ENCODE measurements at regions not wholly inside any gene's neighbourhood (a gene's known extent, or its start where the extent isn't known, plus 50 kb on each side); places are given as distances from the start of the nearest gene placed in this dataset.

- TF ChIP-seq CTCF (IDR thresholded peaks at IDR 0.05; ENCODE audit: extremely low read depth, missing control alignments) = no peak
- no peak for DNase-seq (ENCODE audit: low spot score)
These were observed 760.0 kb upstream of the RIOK2 start for GRCh38 chr5:97943036-97943435.

DNA sequence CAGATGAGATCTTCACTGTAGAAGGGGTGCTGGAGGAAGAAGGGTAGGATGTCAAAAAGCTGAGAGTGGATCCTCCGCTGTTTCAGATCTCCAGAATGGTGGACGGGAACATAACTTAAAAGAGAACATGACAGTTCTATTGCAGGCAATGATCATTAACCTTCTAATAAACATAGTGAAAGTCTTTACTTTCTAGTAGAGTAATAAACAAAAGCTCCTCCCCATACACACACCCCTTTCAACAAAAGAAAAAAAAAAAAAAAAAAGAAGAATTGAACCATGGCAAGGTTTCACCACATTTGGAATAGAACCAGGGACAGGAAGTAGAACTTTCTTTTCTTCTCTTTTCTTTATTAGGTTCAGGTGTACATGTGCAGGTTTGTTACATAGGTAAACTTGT lies 768.1 kb upstream of the RIOK2 start:
- TF ChIP-seq CTCF (IDR thresholded peaks at IDR 0.05; ENCODE audit: extremely low read depth, missing control alignments) = no peak

GRCh38 chr5:97955450-97955849 lies 772.4 kb upstream of the RIOK2 start:
- no peak for DNase-seq (ENCODE audit: low spot score)
- TF ChIP-seq CTCF (IDR thresholded peaks at IDR 0.05; ENCODE audit: extremely low read depth, missing control alignments) = no peak

More for the DNA sequence above, 768.1 kb upstream of the RIOK2 start:
- DNase-seq (ENCODE audit: low spot score) = no peak

DNA sequence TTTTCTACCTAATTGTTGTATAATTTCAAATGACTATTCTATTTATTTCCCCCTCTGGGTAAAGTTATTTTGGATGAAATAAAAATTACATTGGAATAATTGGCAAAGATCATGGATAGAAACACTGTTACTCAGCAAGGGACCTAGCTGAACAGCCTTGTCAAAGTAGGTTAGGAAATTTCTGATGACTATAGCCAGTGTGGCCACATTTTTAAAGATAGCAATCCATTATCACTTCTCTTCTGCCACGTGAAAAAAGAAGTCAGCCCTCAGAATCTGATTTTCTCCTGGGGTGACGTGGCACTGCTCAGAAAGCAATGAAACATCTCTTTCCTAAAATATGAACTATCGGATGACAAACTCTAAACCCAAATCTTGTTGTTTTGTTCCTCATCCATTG lies 784.2 kb upstream of the RIOK2 start:
- DNase-seq (ENCODE audit: low spot score) = no peak
- no peak for TF ChIP-seq CTCF (IDR thresholded peaks at IDR 0.05; ENCODE audit: extremely low read depth, missing control alignments)

DNA sequence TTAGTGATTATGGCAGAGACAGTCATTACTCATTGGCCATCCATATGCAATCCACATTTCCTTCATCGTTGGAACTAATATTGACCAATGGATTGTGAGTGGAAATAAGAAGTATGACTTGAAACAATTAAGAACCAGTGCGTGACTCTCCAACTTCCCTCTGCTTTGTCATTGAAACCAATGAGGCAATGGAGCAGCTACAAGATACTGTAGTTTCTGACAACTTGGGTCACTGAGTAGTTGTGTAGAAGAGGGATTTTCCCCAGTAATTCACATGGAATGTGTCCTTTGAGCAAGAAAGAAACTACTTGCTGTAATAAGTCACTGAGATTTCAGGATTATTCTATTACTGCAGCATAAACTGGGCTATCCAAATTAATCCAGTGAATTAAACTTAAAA lies 785.3 kb upstream of the RIOK2 start:
- TF ChIP-seq CTCF (IDR thresholded peaks at IDR 0.05; ENCODE audit: extremely low read depth, missing control alignments) = no peak
- DNase-seq (ENCODE audit: low spot score) = no peak

DNA sequence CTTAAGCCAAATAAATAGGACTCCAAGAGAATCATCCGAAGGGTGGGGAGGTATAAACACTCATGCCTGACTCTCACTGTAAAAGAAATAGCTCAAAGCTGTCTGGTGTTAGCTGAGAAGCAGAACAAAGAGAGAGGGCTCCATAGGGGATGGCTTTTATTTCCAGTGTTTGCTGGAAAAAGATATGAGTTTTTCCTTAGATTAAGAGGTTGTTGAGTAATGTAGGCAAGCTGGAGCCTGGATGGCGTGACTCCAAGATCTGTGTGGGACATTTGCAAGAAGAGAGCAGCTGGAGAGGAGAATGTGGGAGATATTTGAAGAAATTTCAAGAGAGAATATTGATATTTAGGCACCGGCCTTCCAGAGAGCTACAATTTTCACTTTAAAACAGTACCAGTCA lies 793.7 kb upstream of the RGMB start:
- DNase-seq (ENCODE audit: low spot score) = no peak
- no peak for TF ChIP-seq CTCF (IDR thresholded peaks at IDR 0.05; ENCODE audit: extremely low read depth, missing control alignments)

DNA sequence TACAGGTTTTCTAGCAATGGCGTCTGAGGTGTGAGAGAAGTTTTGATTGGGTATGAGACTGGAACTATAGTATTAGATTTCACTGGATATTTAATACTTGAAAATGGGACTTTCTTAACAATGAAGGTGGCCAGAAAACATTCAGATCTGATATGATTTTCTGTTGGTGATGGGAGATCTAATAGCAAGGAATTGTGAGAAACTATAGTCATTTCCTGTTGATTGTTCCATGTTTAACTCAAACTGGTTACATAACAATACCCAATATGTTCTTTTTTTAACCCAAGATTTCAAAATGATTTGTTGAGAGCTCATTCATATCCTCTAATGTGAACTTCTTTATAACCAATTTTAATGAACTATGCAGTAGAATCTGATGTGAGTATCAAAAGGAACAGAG lies 793.2 kb upstream of the RGMB start:
- no peak for DNase-seq (ENCODE audit: low spot score)
- no peak for TF ChIP-seq CTCF (IDR thresholded peaks at IDR 0.05; ENCODE audit: extremely low read depth, missing control alignments)

Measured in GM20000 (cell line).